ENCODE measurements at regions not wholly inside any gene's neighbourhood (a gene's known extent, or its start where the extent isn't known, plus 50 kb on each side); places are given as distances from the start of the nearest gene placed in this dataset.

DNA sequence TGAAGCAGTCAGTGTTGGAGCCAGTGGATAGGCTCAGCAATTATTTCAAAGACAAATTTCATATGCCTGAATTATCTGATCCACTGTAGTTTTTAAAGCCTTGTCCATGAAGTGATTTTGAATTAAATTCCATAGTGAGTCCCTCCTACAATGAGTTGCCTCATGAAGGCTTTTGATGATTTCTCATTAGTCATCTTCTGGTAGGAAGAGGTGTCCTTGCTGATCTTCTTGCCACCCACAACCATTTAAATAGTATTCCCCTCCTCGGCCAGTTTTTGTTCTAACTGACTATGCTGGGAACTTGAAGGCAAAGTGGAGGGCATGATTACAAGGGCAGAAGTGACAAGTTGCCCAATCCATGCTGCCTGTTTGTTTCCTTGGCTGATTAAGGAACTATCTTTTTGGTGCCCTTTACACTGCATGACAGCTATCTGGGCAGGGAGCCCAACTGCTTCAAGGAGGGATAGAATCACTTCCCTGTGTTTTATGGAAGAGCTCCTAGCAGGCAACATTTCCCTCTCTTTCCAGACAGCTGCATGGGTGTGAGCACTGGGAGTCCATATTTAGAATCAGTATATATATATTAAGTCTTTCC, 617.5 kb downstream of the ZPLD1 start:
- H2BK15ac ChIP-seq (ENCODE audit: low read length), result no peak overlapping the region
- no peak overlapping the region for H2AK5ac ChIP-seq (ENCODE audit: low read depth, low read length)
- DNase-seq (ENCODE audit: low spot score), result no peak
- H3K4me1 ChIP-seq (ENCODE audit: control insufficient read depth in 2 of 2, insufficient read depth in 1 of 2, low read depth in 1 of 2, low read length in 2 of 2), result no peaks in the 10 kb centered on the region
- H3K9ac ChIP-seq (ENCODE audit: low read depth, low read length, poor library complexity), result no peak overlapping the region
- H3K18ac ChIP-seq (ENCODE audit: low read length), result no peak overlapping the region
- no peak overlapping the region for H3K23ac ChIP-seq (ENCODE audit: low read depth, low read length, poor library complexity)
- no peak overlapping the region for H3K4ac ChIP-seq (ENCODE audit: low read length)
- H4K91ac ChIP-seq (ENCODE audit: low read depth, low read length, poor library complexity), result no peak overlapping the region
- H3K4me2 ChIP-seq (ENCODE audit: insufficient read depth, low read length, poor library complexity, severe bottlenecking), result no peak overlapping the region
- H3K14ac ChIP-seq (ENCODE audit: low read length), result no peak overlapping the region
- H3K27ac ChIP-seq (replicated peaks; ENCODE audit: low read length), result no peak overlapping the region
- no peak overlapping the region for H3K4me3 ChIP-seq (ENCODE audit: low read length in 2 of 2)
- H3K27me3 ChIP-seq (ENCODE audit: control insufficient read depth in 3 of 3, insufficient read depth in 3 of 3, low read depth in 1 of 3, low read length in 3 of 3), result no peaks in the 10 kb centered on the region
- WGBS, 2 donors (ENCODE audit: extremely low coverage in 2 of 2, insufficient read length in 2 of 2, insufficient replicate concordance in 1 of 2), result no CpG with 5 or more reads among the region's 1 CpG
- H3K9me3 ChIP-seq (replicated peaks in 1 of 2; ENCODE audit: control insufficient read depth in 2 of 2, insufficient read depth in 1 of 2, low read depth in 1 of 2, low read length in 2 of 2), result no peaks in the 10 kb centered on the region
- no peaks in the 10 kb centered on the region for H3K79me1 ChIP-seq (ENCODE audit: low read depth, low read length)
- H3K36me3 ChIP-seq (replicated peaks in 1 of 2; ENCODE audit: control insufficient read depth in 2 of 2, insufficient read depth in 2 of 2, low read length in 2 of 2), result no peaks in the 10 kb centered on the region
- no peak overlapping the region for H2AFZ ChIP-seq (ENCODE audit: low read length)
- no peak overlapping the region for H4K8ac ChIP-seq (ENCODE audit: low read depth, low read length)
- H2BK5ac ChIP-seq (ENCODE audit: low read length), result no peak overlapping the region
- H2BK12ac ChIP-seq (ENCODE audit: low read length), result no peak overlapping the region
- H2BK120ac ChIP-seq (ENCODE audit: low read depth, low read length), result no peak overlapping the region

DNA sequence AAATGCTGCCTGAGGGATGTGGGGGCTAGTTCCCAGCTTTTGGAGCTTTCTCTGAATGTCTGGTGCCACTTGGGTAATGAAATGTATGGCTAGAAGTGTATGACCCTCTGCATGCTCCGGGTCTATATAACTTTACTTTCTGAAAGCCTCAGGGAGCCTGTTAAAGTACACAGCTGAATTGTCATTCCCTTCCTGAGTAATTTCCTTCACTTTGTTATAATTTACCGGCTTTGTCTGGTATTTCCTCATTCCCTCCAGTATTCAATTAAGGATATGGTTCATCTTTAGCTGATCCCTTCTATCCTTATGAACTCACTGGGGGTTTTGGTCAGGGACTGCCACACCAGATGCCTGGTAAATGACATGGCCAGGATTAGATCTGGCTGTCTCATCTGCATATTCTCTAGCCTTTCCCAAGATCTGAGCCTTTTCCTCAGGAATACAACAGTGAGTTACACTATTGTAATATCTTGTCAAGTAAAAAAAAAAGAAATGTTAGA, 620.3 kb downstream of the ZPLD1 start:
- Histone ChIP-seq H4K91ac (ENCODE audit: low read depth, low read length, poor library complexity) (no peak overlapping the region), H3K14ac (ENCODE audit: low read length) (no peak overlapping the region), H2BK12ac (ENCODE audit: low read length) (no peak overlapping the region), H2BK120ac (ENCODE audit: low read depth, low read length) (no peak overlapping the region), H4K8ac (ENCODE audit: low read depth, low read length) (no peak overlapping the region), H3K27ac (replicated peaks; ENCODE audit: low read length) (no peak overlapping the region), H3K4me3 (ENCODE audit: low read length in 2 of 2) (no peak overlapping the region), H3K4ac (ENCODE audit: low read length) (no peak overlapping the region), H3K79me1 (ENCODE audit: low read depth, low read length) (no peaks in the 10 kb centered on the region), H3K18ac (ENCODE audit: low read length) (no peak overlapping the region), H3K4me2 (ENCODE audit: insufficient read depth, low read length, poor library complexity, severe bottlenecking) (no peak overlapping the region), H3K9me3 (replicated peaks in 1 of 2; ENCODE audit: control insufficient read depth in 2 of 2, insufficient read depth in 1 of 2, low read depth in 1 of 2, low read length in 2 of 2) (no peaks in the 10 kb centered on the region), H2BK15ac (ENCODE audit: low read length) (no peak overlapping the region), H3K36me3 (replicated peaks in 1 of 2; ENCODE audit: control insufficient read depth in 2 of 2, insufficient read depth in 2 of 2, low read length in 2 of 2) (no peaks in the 10 kb centered on the region), H3K9ac (ENCODE audit: low read depth, low read length, poor library complexity) (no peak overlapping the region), H2AK5ac (ENCODE audit: low read depth, low read length) (no peak overlapping the region), H3K4me1 (ENCODE audit: control insufficient read depth in 2 of 2, insufficient read depth in 1 of 2, low read depth in 1 of 2, low read length in 2 of 2) (no peaks in the 10 kb centered on the region), H3K23ac (ENCODE audit: low read depth, low read length, poor library complexity) (no peak overlapping the region), H3K27me3 (ENCODE audit: control insufficient read depth in 3 of 3, insufficient read depth in 3 of 3, low read depth in 1 of 3, low read length in 3 of 3) (no peaks in the 10 kb centered on the region), H2BK5ac (ENCODE audit: low read length) (no peak overlapping the region), H2AFZ (ENCODE audit: low read length) (no peak overlapping the region)
- DNase-seq (ENCODE audit: low spot score), result no peak
- no CpG with 5 or more reads among the region's 2 CpGs for WGBS, 2 donors (ENCODE audit: extremely low coverage in 2 of 2, insufficient read length in 2 of 2, insufficient replicate concordance in 1 of 2)

GRCh38 chr3:103056542-103056941, 621.7 kb downstream of the ZPLD1 start:
- H3K4me3 ChIP-seq (ENCODE audit: low read length in 2 of 2), result no peak overlapping the region
- no peak overlapping the region for H2AFZ ChIP-seq (ENCODE audit: low read length)
- no peak overlapping the region for H3K4me2 ChIP-seq (ENCODE audit: insufficient read depth, low read length, poor library complexity, severe bottlenecking)
- H3K23ac ChIP-seq (ENCODE audit: low read depth, low read length, poor library complexity), result no peak overlapping the region
- H2BK12ac ChIP-seq (ENCODE audit: low read length), result no peak overlapping the region
- no peak for DNase-seq (ENCODE audit: low spot score)
- no peaks in the 10 kb centered on the region for H3K36me3 ChIP-seq (replicated peaks in 1 of 2; ENCODE audit: control insufficient read depth in 2 of 2, insufficient read depth in 2 of 2, low read length in 2 of 2)
- H2BK120ac ChIP-seq (ENCODE audit: low read depth, low read length), result no peak overlapping the region
- no CpG with 5 or more reads among the region's 3 CpGs for WGBS, 2 donors (ENCODE audit: extremely low coverage in 2 of 2, insufficient read length in 2 of 2, insufficient replicate concordance in 1 of 2)
- H3K9ac ChIP-seq (ENCODE audit: low read depth, low read length, poor library complexity), result no peak overlapping the region
- H3K4ac ChIP-seq (ENCODE audit: low read length), result no peak overlapping the region
- no peaks in the 10 kb centered on the region for H3K9me3 ChIP-seq (replicated peaks in 1 of 2; ENCODE audit: control insufficient read depth in 2 of 2, insufficient read depth in 1 of 2, low read depth in 1 of 2, low read length in 2 of 2)
- no peaks in the 10 kb centered on the region for H3K79me1 ChIP-seq (ENCODE audit: low read depth, low read length)
- H3K27me3 ChIP-seq (ENCODE audit: control insufficient read depth in 3 of 3, insufficient read depth in 3 of 3, low read depth in 1 of 3, low read length in 3 of 3), result no peaks in the 10 kb centered on the region
- H2AK5ac ChIP-seq (ENCODE audit: low read depth, low read length), result no peak overlapping the region
- no peak overlapping the region for H2BK15ac ChIP-seq (ENCODE audit: low read length)
- H2BK5ac ChIP-seq (ENCODE audit: low read length), result no peak overlapping the region
- no peak overlapping the region for H4K91ac ChIP-seq (ENCODE audit: low read depth, low read length, poor library complexity)
- H3K4me1 ChIP-seq (ENCODE audit: control insufficient read depth in 2 of 2, insufficient read depth in 1 of 2, low read depth in 1 of 2, low read length in 2 of 2), result no peaks in the 10 kb centered on the region
- H4K8ac ChIP-seq (ENCODE audit: low read depth, low read length), result no peak overlapping the region
- H3K18ac ChIP-seq (ENCODE audit: low read length), result no peak overlapping the region
- H3K27ac ChIP-seq (replicated peaks; ENCODE audit: low read length), result no peak overlapping the region
- H3K14ac ChIP-seq (ENCODE audit: low read length), result no peak overlapping the region

DNA sequence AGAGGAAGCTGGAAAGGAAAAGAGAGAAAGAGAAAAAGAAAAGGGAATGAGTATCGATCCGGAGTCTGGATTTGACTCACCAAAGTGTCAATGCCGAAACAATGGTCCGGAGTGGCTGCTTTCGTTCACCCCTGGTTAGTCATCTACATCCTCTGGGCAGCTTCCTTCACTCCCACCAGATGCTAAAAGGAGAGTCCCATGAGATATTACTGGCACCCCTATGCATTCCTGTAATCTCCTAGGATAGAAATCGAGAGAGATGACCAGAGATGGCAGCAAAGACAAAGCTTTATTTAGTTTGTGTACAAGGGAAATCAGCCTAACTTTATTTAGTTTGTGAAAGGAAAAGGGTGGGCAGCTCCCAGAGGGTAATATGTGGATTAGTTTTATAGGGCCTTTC, 622.2 kb downstream of the ZPLD1 start:
- Histone ChIP-seq H3K4me2 (ENCODE audit: insufficient read depth, low read length, poor library complexity, severe bottlenecking) (no peak overlapping the region), H3K18ac (ENCODE audit: low read length) (no peak overlapping the region), H4K91ac (ENCODE audit: low read depth, low read length, poor library complexity) (no peak overlapping the region), H3K4ac (ENCODE audit: low read length) (no peak overlapping the region), H3K9ac (ENCODE audit: low read depth, low read length, poor library complexity) (no peak overlapping the region), H3K14ac (ENCODE audit: low read length) (no peak overlapping the region), H2BK5ac (ENCODE audit: low read length) (no peak overlapping the region), H3K23ac (ENCODE audit: low read depth, low read length, poor library complexity) (no peak overlapping the region), H2AFZ (ENCODE audit: low read length) (no peak overlapping the region), H3K9me3 (replicated peaks in 1 of 2; ENCODE audit: control insufficient read depth in 2 of 2, insufficient read depth in 1 of 2, low read depth in 1 of 2, low read length in 2 of 2) (no peaks in the 10 kb centered on the region), H2BK120ac (ENCODE audit: low read depth, low read length) (no peak overlapping the region), H3K27ac (replicated peaks; ENCODE audit: low read length) (no peak overlapping the region), H3K27me3 (ENCODE audit: control insufficient read depth in 3 of 3, insufficient read depth in 3 of 3, low read depth in 1 of 3, low read length in 3 of 3) (no peaks in the 10 kb centered on the region), H2BK15ac (ENCODE audit: low read length) (no peak overlapping the region), H3K79me1 (ENCODE audit: low read depth, low read length) (no peaks in the 10 kb centered on the region), H3K36me3 (replicated peaks in 1 of 2; ENCODE audit: control insufficient read depth in 2 of 2, insufficient read depth in 2 of 2, low read length in 2 of 2) (no peaks in the 10 kb centered on the region), H3K4me3 (ENCODE audit: low read length in 2 of 2) (no peak overlapping the region), H4K8ac (ENCODE audit: low read depth, low read length) (no peak overlapping the region), H2AK5ac (ENCODE audit: low read depth, low read length) (no peak overlapping the region), H2BK12ac (ENCODE audit: low read length) (no peak overlapping the region), H3K4me1 (ENCODE audit: control insufficient read depth in 2 of 2, insufficient read depth in 1 of 2, low read depth in 1 of 2, low read length in 2 of 2) (no peaks in the 10 kb centered on the region)
- no peak for DNase-seq (ENCODE audit: low spot score)
- WGBS, 2 donors (ENCODE audit: extremely low coverage in 2 of 2, insufficient read length in 2 of 2, insufficient replicate concordance in 1 of 2), result no CpG with 5 or more reads among the region's 6 CpGs
